HPDE6-E6E7 (cell line): ENCODE measurements at regions not wholly inside any gene's neighbourhood (a gene's known extent, or its start where the extent isn't known, plus 50 kb on each side); places are given as distances from the start of the nearest gene placed in this dataset.

Source experiments
- DNase-seq: peaks from one replicate; pipeline ENCODE4 v3.0.0; 2011; ENCODE audit warnings: missing footprints; ENCODE audit errors: extremely low spot score

- no peak for DNase-seq
These were observed 171.4 kb downstream of the ZNF248 start for GRCh38 chr10:37685741-37686683.

GRCh38 chr10:37684765-37685164, 172.6 kb downstream of the ZNF248 start:
- no peak for DNase-seq

GRCh38 chr10:37682617-37683016, 174.8 kb downstream of the ZNF248 start:
- no peak for DNase-seq

GRCh38 chr10:37681617-37681999, 175.8 kb downstream of the ZNF248 start:
- no peak for DNase-seq

- no peak for DNase-seq
These were observed 176.4 kb downstream of the ZNF248 start for GRCh38 chr10:37680716-37681616.

- DNase-seq: no peak
These were observed 177.1 kb downstream of the ZNF248 start for GRCh38 chr10:37680243-37680683.

- no peak for DNase-seq
These were observed 177.9 kb downstream of the ZNF248 start for GRCh38 chr10:37679465-37679864.

GRCh38 chr10:37675449-37675848, 182.0 kb downstream of the ZNF248 start:
- no peak for DNase-seq

GRCh38 chr10:37671802-37672201, 185.6 kb downstream of the ZNF248 start:
- no peak for DNase-seq

GRCh38 chr10:37667736-37668135, 189.7 kb downstream of the ZNF248 start:
- DNase-seq: no peak

GRCh38 chr10:37654466-37654865, 202.9 kb downstream of the ZNF248 start:
- no peak for DNase-seq

- no peak for DNase-seq
These were observed 214.2 kb downstream of the ZNF248 start for GRCh38 chr10:37643187-37643586.

GRCh38 chr10:37640301-37640700, 217.1 kb downstream of the ZNF248 start:
- no peak for DNase-seq

GRCh38 chr10:37639200-37639599, 218.2 kb downstream of the ZNF248 start:
- no peak for DNase-seq

- no peak for DNase-seq
These were observed 218.8 kb downstream of the ZNF248 start for GRCh38 chr10:37638569-37638968.

GRCh38 chr10:37634351-37634880, 223.0 kb downstream of the ZNF248 start:
- DNase-seq: no peak

GRCh38 chr10:37632641-37633040, 224.8 kb downstream of the ZNF248 start:
- no peak for DNase-seq

GRCh38 chr10:37623506-37623905, 233.9 kb downstream of the ZNF248 start:
- DNase-seq: no peak

- no peak for DNase-seq
These were observed 238.1 kb downstream of the ZNF248 start for GRCh38 chr10:37619336-37619735.

GRCh38 chr10:37588299-37588698, 269.1 kb downstream of the ZNF248 start:
- DNase-seq: no peak

- no peak for DNase-seq
These were observed 272.8 kb downstream of the ZNF248 start for GRCh38 chr10:37584643-37585042.

GRCh38 chr10:37582237-37582636, 275.2 kb downstream of the ZNF248 start:
- DNase-seq: no peak
